Mesenchymal stem cell (in vitro differentiated cells and primary cell): ENCODE measurements at regions not wholly inside any gene's neighbourhood (a gene's known extent, or its start where the extent isn't known, plus 50 kb on each side); places are given as distances from the start of the nearest gene placed in this dataset.

Experiments
- DNase-seq: peaks from one replicate; pipeline ENCODE4 v3.0.0-alpha.2; 2013
- H2AFZ ChIP-seq: one replicate; pipeline ENCODE4 v1.6.1; 2013; ENCODE audit warnings: low read depth, mild to moderate bottlenecking, control low read depth, inconsistent platforms, low read length, moderate library complexity
- H2AK5ac ChIP-seq: 2 replicates; pipeline ENCODE4 v1.6.1; 2013; ENCODE audit warnings: low read length, moderate library complexity, mild to moderate bottlenecking, inconsistent platforms; ENCODE audit not compliant: severe bottlenecking
- H2BK120ac ChIP-seq: one replicate; pipeline ENCODE4 v1.6.1; 2013; ENCODE audit warnings: low read depth, mild to moderate bottlenecking, inconsistent platforms, low read length, moderate library complexity
- H2BK12ac ChIP-seq, 2 experiments: one replicate each; pipeline ENCODE4 v1.6.1; 2013; ENCODE audit warnings: inconsistent platforms in 2 of 2, low read length in 2 of 2, mild to moderate bottlenecking in 2 of 2, moderate library complexity in 2 of 2, control low read depth in 1 of 2
- H2BK15ac ChIP-seq: one replicate; pipeline ENCODE4 v1.6.1; 2013; ENCODE audit warnings: mild to moderate bottlenecking, low read depth, inconsistent platforms; ENCODE audit not compliant: poor library complexity, severe bottlenecking
- H2BK5ac ChIP-seq: 2 replicates; pipeline ENCODE4 v1.6.1; 2013; ENCODE audit warnings: low read depth, mild to moderate bottlenecking, low read length, control low read depth, inconsistent platforms; ENCODE audit not compliant: poor library complexity, severe bottlenecking
- H3K14ac ChIP-seq, 2 experiments: one replicate each; pipeline ENCODE4 v1.6.1; 2013; ENCODE audit warnings: inconsistent platforms in 2 of 2, low read length in 2 of 2, control low read depth in 1 of 2, mild to moderate bottlenecking in 1 of 2, moderate library complexity in 1 of 2
- H3K18ac ChIP-seq, 2 experiments: one replicate each; pipeline ENCODE4 v1.6.1; 2013; ENCODE audit warnings: inconsistent platforms in 2 of 2, low read length in 2 of 2, control low read depth in 1 of 2, low read depth in 1 of 2, mild to moderate bottlenecking in 1 of 2
- H3K23ac ChIP-seq, 2 experiments: one replicate each; pipeline ENCODE4 v1.6.1; 2013; ENCODE audit warnings: inconsistent platforms in 2 of 2, low read length in 2 of 2, mild to moderate bottlenecking in 2 of 2, moderate library complexity in 2 of 2, control low read depth in 1 of 2
- H3K27ac ChIP-seq: 2 replicates; pipeline ENCODE4 v1.5.1; 2013; ENCODE audit warnings: mild to moderate bottlenecking, moderate library complexity, low read length, control low read depth, inconsistent platforms; ENCODE audit not compliant: poor library complexity, severe bottlenecking
- H3K27me3 ChIP-seq, 2 experiments: 2 replicates each; pipeline versions ENCODE4 v1.6.1 to v1.7.0; 2013; ENCODE audit warnings: low read length in 2 of 2, mild to moderate bottlenecking in 2 of 2, moderate library complexity in 2 of 2, control low read depth in 1 of 2, inconsistent platforms in 1 of 2; ENCODE audit not compliant: control insufficient read depth in 1 of 2, insufficient read depth in 1 of 2
- H3K36me3 ChIP-seq, 2 experiments: 2 replicates each; pipeline versions ENCODE4 v1.6.1 to v1.7.0; 2013; ENCODE audit warnings: low read length in 2 of 2, control low read depth in 1 of 2, inconsistent platforms in 1 of 2, low read depth in 1 of 2, mild to moderate bottlenecking in 1 of 2; ENCODE audit not compliant: insufficient read depth in 2 of 2, control insufficient read depth in 1 of 2
- H3K4ac ChIP-seq, 2 experiments: one replicate each; pipeline ENCODE4 v1.6.1; 2013; ENCODE audit warnings: inconsistent platforms in 2 of 2, low read length in 2 of 2, mild to moderate bottlenecking in 2 of 2, moderate library complexity in 2 of 2, control low read depth in 1 of 2, low read depth in 1 of 2
- H3K4me1 ChIP-seq: 2 replicates; pipeline ENCODE4 v1.6.1; 2013; ENCODE audit warnings: low read depth, low read length, control low read depth; ENCODE audit not compliant: control insufficient read depth, insufficient read depth
- H3K4me2 ChIP-seq: 2 replicates; pipeline ENCODE4 v1.6.1; 2013; ENCODE audit warnings: low read length, mild to moderate bottlenecking, inconsistent platforms; ENCODE audit not compliant: poor library complexity, severe bottlenecking
- H3K4me3 ChIP-seq, 2 experiments: 2 replicates each; pipeline versions ENCODE4 v1.5.1 to v1.7.0; 2013; ENCODE audit warnings: low read length in 2 of 2, mild to moderate bottlenecking in 2 of 2, control low read depth in 1 of 2, low read depth in 1 of 2; ENCODE audit not compliant: insufficient read depth in 1 of 2
- H3K79me1 ChIP-seq: replicated peaks from 2 replicates; pipeline ENCODE4 v1.6.1; 2013; ENCODE audit warnings: mild to moderate bottlenecking, control low read depth, low read length, inconsistent platforms; ENCODE audit not compliant: poor library complexity, severe bottlenecking
- H3K9ac ChIP-seq: 2 replicates; pipeline ENCODE4 v1.7.0; 2013; ENCODE audit warnings: mild to moderate bottlenecking, low read length, moderate library complexity
- H3K9me3 ChIP-seq: 2 replicates; pipeline ENCODE4 v1.7.0; 2013; ENCODE audit warnings: mild to moderate bottlenecking, low read length; ENCODE audit not compliant: control insufficient read depth
- H4K8ac ChIP-seq: one replicate; pipeline ENCODE4 v1.6.1; 2013; ENCODE audit warnings: inconsistent platforms, mild to moderate bottlenecking, low read length, moderate library complexity
- H4K91ac ChIP-seq: one replicate; pipeline ENCODE4 v1.6.1; 2013; ENCODE audit warnings: mild to moderate bottlenecking, low read length, inconsistent platforms
- WGBS: methylation state at CpG from one replicate; pipeline ENCODE4 v1.1.7; 2013; ENCODE audit warnings: mixed read lengths; 5-methylcytosine and 5-hydroxymethylcytosine counted together

DNA sequence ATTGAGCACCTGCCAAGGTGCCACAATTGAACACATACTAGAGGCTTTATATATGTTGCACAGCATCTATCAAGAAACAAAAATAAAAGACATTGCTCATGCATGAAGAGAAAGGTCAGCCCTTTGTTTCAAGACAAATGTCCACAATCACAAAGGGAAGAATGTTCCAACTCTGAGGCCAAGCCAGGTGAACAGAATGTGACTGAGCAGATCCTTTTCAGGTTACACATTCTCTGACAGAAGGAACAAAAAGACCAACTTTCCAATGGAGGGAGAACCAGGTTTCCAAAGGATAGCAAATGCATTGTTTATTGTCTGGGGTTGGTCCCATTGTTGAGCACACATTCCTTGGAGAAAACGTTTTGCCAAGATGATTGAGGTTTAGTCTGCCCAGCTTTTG, 50.2 kb upstream of the FAM174B start:
- H3K27ac ChIP-seq = no peak overlapping the region
- no peak overlapping the region for H2BK120ac ChIP-seq
- peaks cover 3 to 30% of the 10 kb centered on the region in 2 experiments for H3K27me3 ChIP-seq
- H3K9me3 ChIP-seq = no peaks in the 10 kb centered on the region
- 28% methylated on average over 1 of the region's 1 CpG for WGBS
- H3K4me1 ChIP-seq = no peaks in the 10 kb centered on the region
- no peak for DNase-seq
- H3K4ac ChIP-seq = no peak overlapping the region
- H4K8ac ChIP-seq = no peak overlapping the region
- no peak overlapping the region for H4K91ac ChIP-seq
- no peak overlapping the region for H2AFZ ChIP-seq
- H3K79me1 ChIP-seq = no peaks in the 10 kb centered on the region
- no peak overlapping the region for H2AK5ac ChIP-seq
- no peak overlapping the region for H2BK5ac ChIP-seq
- no peaks in the 10 kb centered on the region for H3K36me3 ChIP-seq
- no peak overlapping the region for H3K9ac ChIP-seq
- H2BK15ac ChIP-seq = no peak overlapping the region
- no peak overlapping the region for H3K23ac ChIP-seq
- H3K4me2 ChIP-seq = no peak overlapping the region
- H3K4me3 ChIP-seq = no peak overlapping the region
- H3K18ac ChIP-seq = no peak overlapping the region
- no peak overlapping the region for H2BK12ac ChIP-seq
- no peak overlapping the region for H3K14ac ChIP-seq

DNA sequence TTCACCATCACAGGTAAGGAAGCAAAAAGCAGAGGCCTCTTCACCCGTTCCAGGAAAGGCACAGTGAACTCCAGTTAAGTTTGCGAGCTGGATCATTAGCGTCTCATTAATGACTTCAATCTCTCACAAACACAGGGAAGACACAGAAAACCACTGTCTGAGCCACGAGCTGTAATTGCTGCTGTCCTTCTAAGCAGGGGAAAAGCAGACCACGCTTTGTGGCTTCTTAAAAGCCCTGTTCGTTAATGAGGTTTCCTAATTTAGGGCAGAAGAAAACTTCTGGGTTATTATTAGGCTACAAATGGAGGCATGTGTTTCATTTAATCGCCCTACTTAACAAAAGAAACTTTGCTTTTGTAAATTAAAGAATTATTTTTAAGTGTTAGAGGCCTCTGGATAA, 50.6 kb upstream of the FAM174B start:
- no peak overlapping the region for H3K9ac ChIP-seq
- no peak overlapping the region for H4K91ac ChIP-seq
- no peak overlapping the region for H3K4ac ChIP-seq
- no peak overlapping the region for H3K18ac ChIP-seq
- no peak overlapping the region for H3K23ac ChIP-seq
- no peak overlapping the region for H3K4me3 ChIP-seq
- no peak overlapping the region for H2BK15ac ChIP-seq
- no peak overlapping the region for H3K4me2 ChIP-seq
- no peak overlapping the region for H2BK120ac ChIP-seq
- no peaks in the 10 kb centered on the region for H3K4me1 ChIP-seq
- H2BK5ac ChIP-seq = no peak overlapping the region
- no peak overlapping the region for H2AK5ac ChIP-seq
- H3K27me3 ChIP-seq = peaks cover 3 to 32% of the 10 kb centered on the region in 2 experiments
- no peak overlapping the region for H2BK12ac ChIP-seq
- 70% methylated on average over 6 of the region's 7 CpGs for WGBS
- no peaks in the 10 kb centered on the region for H3K79me1 ChIP-seq
- H3K36me3 ChIP-seq = no peaks in the 10 kb centered on the region
- H4K8ac ChIP-seq = no peak overlapping the region
- no peak for DNase-seq
- H2AFZ ChIP-seq = no peak overlapping the region
- H3K27ac ChIP-seq = no peak overlapping the region
- H3K14ac ChIP-seq = no peak overlapping the region
- H3K9me3 ChIP-seq = no peaks in the 10 kb centered on the region

DNA sequence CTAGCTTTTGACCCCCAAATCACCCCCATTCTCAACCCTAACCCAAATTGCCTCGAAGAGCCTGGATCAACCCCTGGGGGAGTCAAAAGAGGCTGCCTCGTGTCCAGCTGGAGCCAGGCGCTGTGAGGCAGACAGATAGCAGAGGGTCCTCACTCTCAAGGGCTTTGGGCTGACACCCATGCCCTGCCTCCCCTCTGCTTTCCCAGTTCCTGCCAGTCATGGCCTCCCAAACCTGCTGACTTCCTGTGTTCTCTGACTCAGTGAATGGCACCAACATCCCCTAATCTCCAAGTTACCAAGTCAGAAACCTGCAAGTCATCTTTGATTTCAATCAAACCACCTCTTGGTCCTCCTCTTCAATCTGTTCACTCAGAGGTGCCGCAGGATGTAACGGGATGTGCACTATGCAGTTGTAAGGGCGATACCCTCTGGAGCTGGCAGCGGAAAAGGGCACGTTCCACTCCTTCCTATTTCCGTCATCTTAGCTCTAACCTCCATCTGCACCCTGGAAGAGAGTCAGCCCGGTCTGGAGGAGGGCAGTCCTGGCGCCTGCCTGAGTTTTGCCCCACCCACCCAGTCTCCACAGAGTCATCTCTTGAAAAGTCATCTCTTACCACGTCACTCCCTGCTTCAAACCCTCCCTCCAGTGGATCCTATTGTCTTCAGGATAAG, 52.4 kb upstream of the FAM174B start:
- Histone ChIP-seq H2BK5ac (no peak overlapping the region), H3K18ac (no peak overlapping the region), H3K9me3 (no peaks in the 10 kb centered on the region), H2BK15ac (no peak overlapping the region), H2BK12ac (no peak overlapping the region), H3K23ac (no peak overlapping the region), H3K14ac (no peak overlapping the region), H3K36me3 (no peaks in the 10 kb centered on the region), H4K8ac (no peak overlapping the region), H2AFZ (no peak overlapping the region), H3K27ac (no peak overlapping the region), H3K4me2 (no peak overlapping the region), H3K4ac (no peak overlapping the region), H3K4me3 (no peak overlapping the region), H3K27me3 (peaks cover 3 to 36% of the 10 kb centered on the region in 2 experiments), H3K9ac (no peak overlapping the region), H3K79me1 (no peaks in the 10 kb centered on the region), H3K4me1 (no peaks in the 10 kb centered on the region), H2AK5ac (no peak overlapping the region), H2BK120ac (no peak overlapping the region), H4K91ac (no peak overlapping the region)
- no peak for DNase-seq
- 85% methylated on average over 12 of the region's 12 CpGs for WGBS

DNA sequence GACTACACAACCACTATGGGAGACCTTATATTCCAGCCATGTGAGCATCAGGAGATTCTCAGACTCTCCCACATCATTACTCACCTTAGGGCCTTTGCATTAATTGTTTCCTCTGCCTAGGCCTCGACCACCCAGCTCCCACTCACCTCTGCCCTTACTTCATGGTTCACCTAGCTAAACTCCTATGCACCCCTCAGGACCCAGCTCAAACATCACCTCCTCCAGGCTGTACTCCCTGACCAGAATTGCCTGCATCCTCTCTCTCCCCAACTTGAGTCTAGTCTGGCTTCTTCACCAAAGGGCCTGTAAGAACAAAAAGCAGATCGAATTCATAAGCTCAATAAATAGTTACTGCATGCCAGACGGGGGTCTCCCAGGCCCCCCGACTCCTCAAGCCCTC, 53.1 kb upstream of the FAM174B start:
- Histone ChIP-seq H2AFZ (no peak overlapping the region), H3K4me2 (no peak overlapping the region), H3K27ac (no peak overlapping the region), H3K23ac (no peak overlapping the region), H3K27me3 (peaks cover 3 to 40% of the 10 kb centered on the region in 2 experiments), H2BK12ac (no peak overlapping the region), H2BK120ac (no peak overlapping the region), H3K36me3 (no peaks in the 10 kb centered on the region), H3K14ac (no peak overlapping the region), H3K4ac (no peak overlapping the region), H4K91ac (no peak overlapping the region), H3K9ac (no peak overlapping the region), H3K79me1 (no peaks in the 10 kb centered on the region), H3K4me3 (no peak overlapping the region), H3K18ac (no peak overlapping the region), H4K8ac (no peak overlapping the region), H2BK5ac (no peak overlapping the region), H2AK5ac (no peak overlapping the region), H2BK15ac (no peak overlapping the region), H3K4me1 (no peaks in the 10 kb centered on the region), H3K9me3 (no peaks in the 10 kb centered on the region)
- WGBS = 62% methylated on average over 4 of the region's 4 CpGs
- DNase-seq = no peak
